GM18951 (cell line): ENCODE measurements at regions not wholly inside any gene's neighbourhood (a gene's known extent, or its start where the extent isn't known, plus 50 kb on each side); places are given as distances from the start of the nearest gene placed in this dataset.

ENCODE experiments used
- POLR2A ChIP-seq: IDR thresholded peaks from 4 replicates; pipeline ENCODE4 v1.6.1; 2011; ENCODE audit warnings: mild to moderate bottlenecking; ENCODE audit not compliant: insufficient read length, insufficient read depth; ENCODE audit errors: extremely low read depth
- in situ Hi-C: fragments of 300-500 bp; cut with MboI; formaldehyde crosslinking; loops from one replicate; pipeline ENCODE4 v1.12.0; 2022; ENCODE audit warnings: low sequenced_read_pairs, mixed read lengths, inconsistent platforms; ENCODE audit not compliant: unreplicated experiment

- in situ Hi-C loops: loop anchor here (10.0 kb wide), 1 partner anchor 166 kb away; no protein-coding TSS in a partner anchor
- no peak for TF ChIP-seq POLR2A
Observed at GRCh38 chr1:10860682-10861081, 64.2 kb upstream of the CASZ1 start.

DNA sequence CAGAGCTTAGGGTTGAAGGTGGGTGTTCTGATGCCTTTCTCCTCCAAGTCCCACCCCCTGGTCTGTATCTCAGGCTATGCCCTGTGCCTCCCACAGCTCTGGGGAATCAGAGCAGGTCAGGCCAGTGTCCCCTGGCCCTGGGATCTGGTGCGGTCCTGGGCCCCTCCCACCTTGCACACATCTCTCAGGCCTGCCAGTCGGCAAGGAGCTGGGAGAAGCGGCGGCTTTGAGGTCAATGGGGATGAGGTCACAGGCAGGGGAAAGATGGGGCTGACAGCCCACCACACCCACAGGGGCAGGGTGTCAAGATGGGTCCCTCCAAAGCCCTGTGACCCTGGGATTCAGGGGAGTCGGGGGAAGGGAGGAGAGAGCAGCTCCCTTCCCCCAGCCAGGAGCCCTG is 65.4 kb upstream of the CASZ1 start:
- in situ Hi-C loops: loop anchor here (10.0 kb wide), 1 partner anchor 167 kb away; no protein-coding TSS in a partner anchor
- no peak for TF ChIP-seq POLR2A

DNA sequence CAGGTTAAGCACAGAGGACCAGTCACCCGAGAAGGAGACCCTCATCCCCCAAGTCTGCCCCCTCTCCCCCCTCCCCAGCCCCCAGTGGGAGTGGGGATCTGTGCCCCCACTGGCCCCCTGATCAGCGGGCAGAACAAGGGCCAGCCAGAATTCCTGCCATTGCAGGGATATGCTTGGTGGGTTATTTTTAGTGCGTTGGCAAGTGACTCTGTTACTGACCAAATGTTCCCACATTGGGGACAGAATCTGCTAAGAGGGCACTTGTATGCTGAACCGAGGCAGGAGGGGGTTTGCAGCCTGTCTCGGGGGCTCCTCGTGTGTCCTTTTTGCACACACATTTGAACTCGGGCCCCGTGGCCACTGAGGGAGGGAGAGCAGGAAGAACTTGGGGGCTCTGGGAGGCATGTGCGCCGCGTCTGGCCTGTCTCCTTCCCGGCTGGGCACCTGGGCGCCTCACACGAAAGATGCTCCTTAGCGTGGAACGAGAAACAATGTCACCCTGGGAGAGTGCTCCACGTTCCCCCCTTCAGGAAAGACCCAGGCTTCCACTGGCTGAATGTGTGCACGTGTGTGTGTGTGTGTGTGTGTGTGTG is 66.4 kb upstream of the CASZ1 start:
- TF ChIP-seq POLR2A: no peak
- in situ Hi-C loops: loop anchor here (10.0 kb wide), 1 partner anchor 168 kb away; no protein-coding TSS in a partner anchor

DNA sequence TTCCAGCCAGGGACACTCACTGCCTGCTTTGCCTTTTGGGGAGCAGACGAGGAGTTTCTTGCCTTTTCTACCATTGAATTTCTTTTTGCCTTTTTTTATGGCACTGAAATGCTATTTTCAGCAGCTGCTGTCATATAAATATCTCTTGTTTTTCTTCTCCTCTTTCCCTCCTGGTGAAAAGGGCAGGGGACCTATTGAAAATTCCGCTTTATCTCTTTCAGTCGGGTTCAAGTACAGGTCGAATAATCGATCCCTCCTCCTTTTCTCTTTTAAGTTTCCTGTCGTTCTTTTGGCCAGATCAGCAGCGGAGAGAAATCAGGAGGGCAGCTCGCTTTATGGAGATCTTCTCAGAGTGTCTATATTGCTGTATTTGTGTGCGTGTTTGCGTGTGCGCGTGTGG is 67.4 kb upstream of the CASZ1 start:
- in situ Hi-C loops: loop anchor here (10.0 kb wide), 1 partner anchor 169 kb away; no protein-coding TSS in a partner anchor
- TF ChIP-seq POLR2A: no peak

GRCh38 chr1:10864776-10865175 is 68.3 kb upstream of the CASZ1 start:
- in situ Hi-C loops: loop anchor here (10.0 kb wide), 1 partner anchor 170 kb away; no protein-coding TSS in a partner anchor
- no peak for TF ChIP-seq POLR2A

- TF ChIP-seq POLR2A: no peak
- in situ Hi-C loops: loop anchor here (10.0 kb wide), 1 partner anchor 171 kb away; no protein-coding TSS in a partner anchor
Observed at GRCh38 chr1:10865518-10866320, 69.3 kb upstream of the CASZ1 start.

- in situ Hi-C loops: loop anchor here (10.0 kb wide), 1 partner anchor 172 kb away; no protein-coding TSS in a partner anchor
- no peak for TF ChIP-seq POLR2A
Observed at GRCh38 chr1:10866321-10867093, 70.1 kb upstream of the CASZ1 start.

DNA sequence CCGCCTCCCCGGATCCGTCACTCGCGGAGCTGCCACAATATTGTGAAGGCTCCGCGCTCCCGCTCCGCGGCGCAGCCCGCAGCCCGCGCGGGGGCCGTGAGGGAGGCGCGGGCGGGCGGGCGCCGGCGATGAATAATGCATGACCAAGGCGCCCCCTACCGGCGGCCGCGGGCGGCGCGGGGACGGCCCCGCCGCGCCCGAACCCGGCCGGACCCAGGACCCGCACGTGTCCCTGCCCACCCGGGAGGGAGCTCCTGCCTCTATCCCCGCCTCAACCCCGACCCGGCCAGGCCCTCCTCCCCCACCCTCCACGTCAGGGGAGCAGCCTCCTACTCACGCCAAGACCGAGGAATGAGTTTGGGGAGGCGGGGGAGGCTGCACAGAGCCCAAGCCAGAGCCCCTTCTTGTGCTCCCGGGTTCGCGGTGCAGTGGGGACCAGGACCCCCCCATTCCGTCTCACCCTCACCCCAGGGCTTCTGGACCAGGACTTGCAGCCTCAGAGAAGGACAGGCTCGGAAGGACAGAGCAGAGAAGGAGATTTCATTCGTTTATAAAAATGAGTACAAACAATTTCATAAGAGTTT is 70.8 kb upstream of the CASZ1 start:
- in situ Hi-C loops: loop anchor here (10.0 kb wide), 1 partner anchor 172 kb away; no protein-coding TSS in a partner anchor
- TF ChIP-seq POLR2A: no peak

GRCh38 chr1:10867914-10868598 is 71.6 kb upstream of the CASZ1 start:
- in situ Hi-C loops: loop anchor here (10.0 kb wide), 1 partner anchor 173 kb away; no protein-coding TSS in a partner anchor

GRCh38 chr1:10868599-10868965 is 72.1 kb upstream of the CASZ1 start:
- in situ Hi-C loops: loop anchor here (10.0 kb wide), 1 partner anchor 174 kb away; no protein-coding TSS in a partner anchor
- TF ChIP-seq POLR2A: no peak

More at GRCh38 chr1:10867914-10868598, 71.6 kb upstream of the CASZ1 start:
- no peak for TF ChIP-seq POLR2A

DNA sequence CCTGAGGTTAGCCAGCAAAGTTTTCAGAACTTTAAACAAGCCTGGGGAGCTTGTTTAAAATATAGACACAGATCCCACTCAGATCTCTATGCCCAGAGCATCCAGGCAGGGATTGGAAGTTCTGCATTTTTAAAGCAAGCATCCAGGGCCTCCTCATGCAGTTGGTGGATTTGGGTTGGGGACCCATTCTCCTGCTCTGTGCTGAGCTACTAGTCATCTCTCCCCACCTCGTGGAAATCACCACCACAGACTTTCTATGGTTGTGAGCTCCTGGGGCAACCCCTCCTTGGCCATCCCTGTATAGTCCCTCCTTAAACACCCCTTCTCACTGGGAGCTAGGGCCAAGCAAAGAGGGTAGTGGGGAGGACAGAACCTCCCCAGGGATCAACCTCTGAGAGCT is 73.5 kb upstream of the CASZ1 start:
- in situ Hi-C loops: loop anchor here (10.0 kb wide), 1 partner anchor 175 kb away; no protein-coding TSS in a partner anchor
- no peak for TF ChIP-seq POLR2A

DNA sequence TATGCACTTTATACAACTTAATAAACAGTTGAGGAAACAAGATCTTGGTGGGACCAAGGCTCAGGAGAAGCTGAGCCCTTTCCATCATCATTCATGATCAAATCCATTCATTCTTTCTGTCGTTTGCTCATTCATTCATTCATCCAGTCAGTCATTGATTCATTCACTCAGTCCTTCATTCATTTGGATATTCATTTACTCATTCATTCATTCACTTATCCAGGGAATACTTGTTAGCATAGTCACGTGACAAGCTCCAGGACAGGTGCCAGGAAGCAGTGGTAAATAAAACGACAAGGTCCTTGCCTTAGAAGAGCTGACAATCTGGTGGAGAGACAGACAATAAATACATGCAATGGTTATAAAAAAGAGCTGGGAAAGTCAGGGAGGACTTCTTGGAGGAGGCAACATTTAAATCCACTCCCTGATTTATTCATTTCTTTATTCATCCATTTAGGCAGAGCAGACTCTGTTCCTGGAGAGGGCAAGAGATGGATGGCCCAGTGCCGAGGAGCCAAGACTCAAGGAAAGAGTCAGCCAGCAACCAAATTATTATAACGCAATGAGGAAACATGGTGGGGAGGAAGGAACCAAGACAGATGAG is 74.1 kb upstream of the CASZ1 start:
- in situ Hi-C loops: no loop called here

More for the DNA sequence above, 74.1 kb upstream of the CASZ1 start:
- TF ChIP-seq POLR2A: no peak
